ENCODE measurements at regions not wholly inside any gene's neighbourhood (a gene's known extent, or its start where the extent isn't known, plus 50 kb on each side); places are given as distances from the start of the nearest gene placed in this dataset.

- DNase-seq (ENCODE audit: insufficient read length, low spot score): no peak
- FAIRE-seq: no peak
Measured at GRCh38 chr15:99440551-99441443, 125.0 kb upstream of the MEF2A start.

GRCh38 chr15:99441444-99441800 is 124.4 kb upstream of the MEF2A start:
- no peak for DNase-seq (ENCODE audit: insufficient read length, low spot score)
- FAIRE-seq: no peak
- TF ChIP-seq PAX5 (IDR thresholded peaks at IDR 0.05; ENCODE audit: insufficient read depth, low read length, severe bottlenecking) (no peak), POU2F2 (IDR thresholded peaks at IDR 0.05; ENCODE audit: low read depth, low read length) (no peak), SPI1 (IDR thresholded peaks at IDR 0.05; ENCODE audit: low read depth, low read length) (no peak), POLR2A (IDR thresholded peaks at IDR 0.05; ENCODE audit: low read depth, low read length) (no peak)

More at GRCh38 chr15:99440551-99441443, 125.0 kb upstream of the MEF2A start:
- no peak for TF ChIP-seq POLR2A (IDR thresholded peaks at IDR 0.05; ENCODE audit: low read depth, low read length)
- no peak for TF ChIP-seq TAF1 (IDR thresholded peaks at IDR 0.05; ENCODE audit: low read depth, low read length)
- no peak for TF ChIP-seq PAX5 (IDR thresholded peaks at IDR 0.05; ENCODE audit: insufficient read depth, low read length, severe bottlenecking)
- TF ChIP-seq SPI1 (IDR thresholded peaks at IDR 0.05; ENCODE audit: low read depth, low read length): no peak
- no peak for TF ChIP-seq POLR2AphosphoS5 (IDR thresholded peaks at IDR 0.05; ENCODE audit: low read depth, low read length)
- TF ChIP-seq POU2F2 (IDR thresholded peaks at IDR 0.05; ENCODE audit: low read depth, low read length): no peak

- no peak for DNase-seq (ENCODE audit: insufficient read length, low spot score)
- FAIRE-seq: no peak
- no peak for TF ChIP-seq PAX5 (IDR thresholded peaks at IDR 0.05; ENCODE audit: insufficient read depth, low read length, severe bottlenecking)
- no peak for TF ChIP-seq POLR2AphosphoS5 (IDR thresholded peaks at IDR 0.05; ENCODE audit: low read depth, low read length)
- TF ChIP-seq TAF1 (IDR thresholded peaks at IDR 0.05; ENCODE audit: low read depth, low read length): no peak
- no peak for TF ChIP-seq POLR2A (IDR thresholded peaks at IDR 0.05; ENCODE audit: low read depth, low read length)
- TF ChIP-seq SPI1 (IDR thresholded peaks at IDR 0.05; ENCODE audit: low read depth, low read length): no peak
- no peak for TF ChIP-seq POU2F2 (IDR thresholded peaks at IDR 0.05; ENCODE audit: low read depth, low read length)
Measured at GRCh38 chr15:99441871-99442251, 123.9 kb upstream of the MEF2A start.

- FAIRE-seq: no peak
- TF ChIP-seq POU2F2 (IDR thresholded peaks at IDR 0.05; ENCODE audit: low read depth, low read length) (no peak), TAF1 (IDR thresholded peaks at IDR 0.05; ENCODE audit: low read depth, low read length) (no peak), PAX5 (IDR thresholded peaks at IDR 0.05; ENCODE audit: insufficient read depth, low read length, severe bottlenecking) (no peak), POLR2A (IDR thresholded peaks at IDR 0.05; ENCODE audit: low read depth, low read length) (no peak), SPI1 (IDR thresholded peaks at IDR 0.05; ENCODE audit: low read depth, low read length) (no peak), POLR2AphosphoS5 (IDR thresholded peaks at IDR 0.05; ENCODE audit: low read depth, low read length) (no peak)
- DNase-seq (ENCODE audit: insufficient read length, low spot score): no peak
Measured at GRCh38 chr15:99442252-99442897, 123.4 kb upstream of the MEF2A start.

GRCh38 chr15:99443056-99443756 is 122.6 kb upstream of the MEF2A start:
- no peak for DNase-seq (ENCODE audit: insufficient read length, low spot score)
- peak; percentile 64 for FAIRE-seq
- no peak for TF ChIP-seq PAX5 (IDR thresholded peaks at IDR 0.05; ENCODE audit: insufficient read depth, low read length, severe bottlenecking)
- no peak for TF ChIP-seq POU2F2 (IDR thresholded peaks at IDR 0.05; ENCODE audit: low read depth, low read length)
- no peak for TF ChIP-seq SPI1 (IDR thresholded peaks at IDR 0.05; ENCODE audit: low read depth, low read length)
- no peak for TF ChIP-seq POLR2AphosphoS5 (IDR thresholded peaks at IDR 0.05; ENCODE audit: low read depth, low read length)
- TF ChIP-seq POLR2A (IDR thresholded peaks at IDR 0.05; ENCODE audit: low read depth, low read length): no peak
- no peak for TF ChIP-seq TAF1 (IDR thresholded peaks at IDR 0.05; ENCODE audit: low read depth, low read length)

GRCh38 chr15:99443768-99444446 is 121.9 kb upstream of the MEF2A start:
- TF ChIP-seq PAX5 (IDR thresholded peaks at IDR 0.05; ENCODE audit: insufficient read depth, low read length, severe bottlenecking): no peak
- TF ChIP-seq TAF1 (IDR thresholded peaks at IDR 0.05; ENCODE audit: low read depth, low read length): no peak
- no peak for TF ChIP-seq POU2F2 (IDR thresholded peaks at IDR 0.05; ENCODE audit: low read depth, low read length)
- TF ChIP-seq SPI1 (IDR thresholded peaks at IDR 0.05; ENCODE audit: low read depth, low read length): no peak
- no peak for TF ChIP-seq POLR2A (IDR thresholded peaks at IDR 0.05; ENCODE audit: low read depth, low read length)
- no peak for TF ChIP-seq POLR2AphosphoS5 (IDR thresholded peaks at IDR 0.05; ENCODE audit: low read depth, low read length)
- FAIRE-seq (peak; percentile 26), DNase-seq (ENCODE audit: insufficient read length, low spot score) (no peak)

- no peak for FAIRE-seq
- TF ChIP-seq PAX5 (IDR thresholded peaks at IDR 0.05; ENCODE audit: insufficient read depth, low read length, severe bottlenecking) (no peak), POLR2AphosphoS5 (IDR thresholded peaks at IDR 0.05; ENCODE audit: low read depth, low read length) (no peak), POLR2A (IDR thresholded peaks at IDR 0.05; ENCODE audit: low read depth, low read length) (no peak), POU2F2 (IDR thresholded peaks at IDR 0.05; ENCODE audit: low read depth, low read length) (no peak), SPI1 (IDR thresholded peaks at IDR 0.05; ENCODE audit: low read depth, low read length) (no peak), TAF1 (IDR thresholded peaks at IDR 0.05; ENCODE audit: low read depth, low read length) (no peak)
- no peak for DNase-seq (ENCODE audit: insufficient read length, low spot score)
Measured at GRCh38 chr15:99445272-99445850, 120.4 kb upstream of the MEF2A start.
